GM18870 (cell line): ENCODE measurements at regions not wholly inside any gene's neighbourhood (a gene's known extent, or its start where the extent isn't known, plus 50 kb on each side); places are given as distances from the start of the nearest gene placed in this dataset.
"Not testable (repeated sequence)": the region's sequence is repeated elsewhere in the genome, so short reads cannot be mapped to it uniquely, and the experiment has no call there.

Experiments used
- ATAC-seq: cut with Tn5 transposase; IDR thresholded peaks from one replicate; pipeline ENCODE4 v1.9.1; 2021; ENCODE audit warnings: moderate library complexity; ENCODE audit not compliant: unreplicated experiment

DNA sequence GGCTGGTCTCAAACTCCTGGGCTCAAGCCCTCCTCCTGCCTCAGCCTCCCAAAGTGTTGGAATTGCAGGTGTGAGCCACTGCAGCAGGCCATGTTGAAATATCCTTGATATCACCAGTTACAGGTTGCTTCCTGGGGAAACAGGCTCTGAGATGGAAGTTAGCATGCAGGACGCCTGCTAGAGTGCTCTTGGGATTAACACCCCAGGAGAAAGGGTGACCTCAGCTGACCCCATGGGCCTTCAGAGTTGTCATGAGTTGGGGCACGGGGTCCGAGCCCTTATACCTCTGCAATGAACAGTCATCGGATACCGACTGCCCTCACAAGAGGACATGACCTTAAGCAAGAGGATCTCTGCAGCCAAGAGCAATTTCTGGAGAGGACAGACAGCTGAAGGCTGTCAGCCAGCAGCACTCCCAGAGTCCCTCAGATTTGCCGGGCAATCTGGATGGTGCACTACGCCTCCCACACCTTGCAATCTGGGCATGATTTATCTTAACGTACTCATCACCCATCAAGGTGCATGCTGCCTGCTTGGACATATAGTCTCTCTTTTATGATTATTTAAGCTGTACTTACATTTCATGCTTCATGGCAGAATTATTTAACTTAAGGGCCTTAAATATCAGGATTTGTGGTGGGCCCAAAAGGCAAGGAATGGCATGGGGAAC lies 134.6 kb downstream of the ADSS2 start:
- no peak for ATAC-seq

DNA sequence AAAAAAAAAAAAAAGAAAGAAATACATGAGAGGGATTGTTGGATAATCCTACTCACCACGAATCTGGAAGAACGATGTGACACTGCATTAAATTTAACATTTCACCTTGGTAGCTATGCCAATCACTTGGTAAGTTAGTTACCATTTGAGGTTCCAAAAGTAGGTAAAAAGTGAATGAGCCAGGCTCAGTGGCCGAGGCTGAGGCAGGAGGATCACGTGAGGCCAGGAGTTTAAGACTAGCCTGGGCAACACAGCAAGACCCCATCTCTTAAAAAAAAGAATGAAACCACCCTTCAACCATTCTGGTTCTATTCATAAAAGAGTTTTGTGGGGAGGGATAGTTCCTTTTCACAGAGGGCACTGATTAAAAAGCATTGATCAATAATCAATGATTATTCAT lies 133.6 kb downstream of the ADSS2 start:
- no peak for ATAC-seq

DNA sequence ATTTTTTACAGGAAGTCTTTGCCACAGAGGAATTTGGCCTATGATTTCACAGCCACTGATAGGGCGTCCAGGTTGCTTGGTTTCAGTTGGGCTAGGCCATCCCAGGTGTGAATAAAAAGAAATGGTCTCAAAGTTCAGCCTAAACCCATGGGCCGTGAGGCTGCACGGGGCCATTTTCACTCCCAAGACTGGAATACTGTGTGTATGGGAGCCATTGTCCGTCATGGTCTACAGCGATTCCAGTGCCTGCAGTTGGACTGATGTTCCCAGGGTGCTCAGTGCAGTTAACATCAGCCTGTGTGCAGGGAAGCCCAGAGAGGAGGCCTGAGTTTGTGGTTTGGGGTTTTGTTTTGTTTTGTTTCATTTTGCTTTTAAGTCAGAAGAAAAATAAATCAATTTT lies 133.2 kb downstream of the ADSS2 start:
- ATAC-seq = no peak

DNA sequence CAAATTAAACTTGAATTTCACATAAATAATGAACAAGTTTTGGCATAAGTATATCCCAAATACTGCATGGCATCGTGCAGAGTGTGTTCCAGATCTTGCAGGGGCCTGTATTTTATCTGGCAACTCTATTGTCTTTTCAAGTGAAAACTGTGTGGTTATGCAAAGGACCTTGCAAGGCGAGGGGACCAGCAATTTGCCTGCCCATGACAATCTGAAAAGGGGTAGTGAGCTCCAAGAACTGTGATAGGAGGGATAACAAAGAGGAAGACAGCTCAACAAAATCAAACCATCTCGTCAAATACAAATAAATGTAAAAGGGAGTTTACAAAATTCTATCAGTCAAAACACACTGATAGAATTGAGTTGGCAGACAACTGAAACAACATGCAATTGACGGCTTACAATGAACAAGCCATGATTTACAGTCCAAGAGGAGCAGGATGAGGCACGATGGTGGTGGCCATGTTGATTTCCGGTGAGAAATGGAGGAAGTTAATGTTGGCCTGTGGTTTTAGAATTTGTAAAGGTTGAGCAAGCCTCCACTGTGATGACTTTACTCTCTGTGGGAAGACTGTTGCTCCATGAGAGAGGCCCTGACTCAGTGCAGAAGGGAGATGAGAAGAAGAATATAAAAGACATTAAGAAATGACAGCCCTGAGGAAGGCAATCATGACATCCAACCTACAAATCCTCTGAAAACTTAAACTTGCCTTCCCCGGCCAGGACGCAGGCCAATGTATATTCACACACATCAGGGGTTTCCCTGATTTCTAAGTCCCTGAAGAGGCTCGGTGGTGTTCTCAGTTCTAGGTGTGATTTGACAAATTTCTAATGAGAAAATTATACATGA lies 132.2 kb downstream of the ADSS2 start:
- peak; percentile 71 for ATAC-seq

DNA sequence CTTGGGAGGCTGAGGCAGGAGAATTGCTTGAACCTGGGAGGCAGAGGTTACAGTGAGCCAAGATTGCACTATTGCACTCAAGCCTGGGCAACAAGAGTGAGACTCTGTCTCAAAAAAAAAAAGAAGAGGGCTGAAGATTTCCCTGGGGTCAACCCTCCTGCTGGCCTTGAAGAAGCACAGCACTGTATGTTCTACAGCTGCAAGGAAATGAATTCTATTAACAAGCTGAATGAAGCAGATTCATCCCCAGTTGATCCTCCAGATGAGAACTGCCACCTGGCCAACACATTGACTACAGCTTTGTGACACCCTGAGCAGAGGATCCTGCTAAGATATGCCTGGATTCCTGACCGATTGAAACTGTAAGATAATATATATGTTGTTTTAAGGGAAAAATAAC lies 129.5 kb downstream of the ADSS2 start:
- no peak for ATAC-seq

DNA sequence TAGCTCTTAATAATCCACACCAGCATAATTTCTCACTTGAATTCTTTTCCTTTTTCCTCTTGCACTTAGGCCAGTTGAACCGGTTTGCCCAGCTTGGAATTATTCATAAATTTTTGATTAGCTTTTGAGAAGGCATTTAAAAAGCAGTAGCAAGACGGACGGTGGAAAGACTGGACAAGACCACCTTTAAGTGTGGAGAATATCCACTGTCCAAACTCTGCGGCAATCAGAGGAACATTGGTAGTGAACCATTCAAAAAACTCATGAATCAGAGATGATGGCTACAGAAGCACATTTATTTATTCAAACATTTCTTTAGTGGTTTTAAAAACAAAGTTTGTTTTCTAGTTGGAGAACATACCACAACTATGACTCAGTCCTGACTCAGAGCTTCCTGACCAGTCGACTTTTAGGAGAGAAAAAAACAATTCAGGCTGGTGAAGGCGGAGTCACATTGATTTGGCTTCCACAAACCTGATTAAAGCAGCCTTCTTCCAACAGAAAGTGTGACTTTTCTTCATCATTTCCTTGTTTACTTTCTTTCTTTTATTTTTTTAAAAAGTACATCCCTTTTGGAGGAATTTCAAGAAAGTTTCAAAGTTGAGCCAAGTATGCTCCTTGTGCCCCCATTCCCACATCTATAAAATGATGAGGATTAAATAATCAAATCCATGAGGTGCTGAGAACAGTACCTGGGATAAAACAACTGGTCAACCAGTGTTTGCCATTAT lies 128.8 kb downstream of the ADSS2 start:
- ATAC-seq = no peak

DNA sequence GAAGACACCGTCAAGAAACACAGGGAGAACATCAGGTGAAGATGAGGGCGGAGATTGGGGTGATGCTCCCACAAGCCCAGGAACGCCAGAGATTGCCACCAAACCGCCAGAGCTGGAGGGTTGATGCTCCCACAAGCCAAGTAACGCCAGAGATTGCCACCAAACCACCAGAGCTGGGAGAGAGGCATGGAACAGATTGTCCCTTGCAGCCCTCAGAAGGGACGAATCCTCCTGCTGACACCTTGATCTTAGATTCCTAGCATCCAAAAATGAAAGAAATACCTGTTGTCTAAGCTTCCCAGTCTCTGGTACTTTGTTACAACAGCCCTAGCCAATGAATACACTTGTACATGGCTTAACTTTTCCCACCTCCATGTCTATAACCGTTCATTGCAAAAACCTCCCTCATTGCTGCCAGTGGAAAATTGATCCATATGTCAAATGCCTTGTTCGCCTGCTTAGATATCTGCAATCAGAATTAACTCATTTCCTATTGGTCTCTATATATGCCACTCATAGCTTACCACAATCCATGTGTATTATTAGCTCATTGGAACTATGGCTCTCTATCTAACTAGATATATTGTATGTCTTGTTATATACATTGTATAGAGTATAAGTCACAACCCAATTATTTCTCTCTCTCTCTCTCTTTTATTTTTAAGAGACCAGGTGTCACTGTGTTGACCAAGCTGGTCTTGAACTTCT lies 127.4 kb downstream of the ADSS2 start:
- no peak for ATAC-seq

DNA sequence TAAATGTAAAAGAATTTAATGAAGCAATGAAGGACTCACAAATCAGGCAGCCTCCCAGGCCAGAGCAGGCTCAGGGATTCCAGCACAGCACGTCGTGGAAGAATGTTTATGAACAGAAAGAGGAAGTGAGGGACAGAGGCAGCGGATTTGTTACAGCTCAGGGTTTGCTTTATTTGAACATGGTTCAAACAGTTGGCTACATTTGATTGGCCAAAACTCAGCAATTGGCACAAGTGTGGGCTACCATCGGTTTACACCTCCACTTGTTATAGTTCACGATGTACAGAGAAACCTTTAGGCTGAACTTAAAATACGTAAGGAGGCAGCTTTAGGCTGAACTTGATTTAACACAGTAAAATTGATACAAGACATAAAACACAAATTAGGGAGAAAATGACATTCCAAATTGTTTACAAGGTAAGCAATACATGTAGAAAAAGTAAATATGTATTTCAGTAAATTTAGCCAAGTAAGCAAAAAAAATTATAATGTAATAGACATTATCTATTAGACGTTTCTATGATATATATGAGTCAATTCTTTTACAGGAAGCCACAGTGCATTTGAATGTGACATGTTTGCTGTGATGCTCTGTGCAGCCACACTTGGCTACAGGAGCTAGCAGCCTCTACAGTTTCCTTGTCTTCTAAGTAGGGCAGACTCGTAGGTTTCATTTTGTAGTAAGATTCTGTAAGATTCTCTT lies 126.5 kb downstream of the ADSS2 start:
- peak; percentile 74 for ATAC-seq

DNA sequence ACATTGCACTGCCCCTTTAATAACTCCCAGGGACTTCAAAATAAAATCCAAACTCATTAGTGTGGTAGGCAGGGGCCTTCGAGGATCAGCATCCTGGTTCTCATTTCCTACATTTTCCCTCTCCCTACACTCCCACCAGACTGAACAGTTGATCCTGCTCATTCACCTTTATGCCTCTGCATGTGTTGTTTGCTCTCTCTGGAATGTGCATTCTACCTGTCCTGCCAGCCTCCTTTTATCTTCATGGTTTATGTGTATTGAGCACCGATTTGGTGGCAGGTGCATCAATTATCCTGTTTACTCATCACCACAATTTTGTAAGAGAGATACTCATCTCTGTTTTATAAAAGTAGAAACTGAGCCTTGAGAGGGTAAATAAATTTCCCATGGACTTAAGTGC lies 125.0 kb downstream of the ADSS2 start:
- no peak for ATAC-seq

DNA sequence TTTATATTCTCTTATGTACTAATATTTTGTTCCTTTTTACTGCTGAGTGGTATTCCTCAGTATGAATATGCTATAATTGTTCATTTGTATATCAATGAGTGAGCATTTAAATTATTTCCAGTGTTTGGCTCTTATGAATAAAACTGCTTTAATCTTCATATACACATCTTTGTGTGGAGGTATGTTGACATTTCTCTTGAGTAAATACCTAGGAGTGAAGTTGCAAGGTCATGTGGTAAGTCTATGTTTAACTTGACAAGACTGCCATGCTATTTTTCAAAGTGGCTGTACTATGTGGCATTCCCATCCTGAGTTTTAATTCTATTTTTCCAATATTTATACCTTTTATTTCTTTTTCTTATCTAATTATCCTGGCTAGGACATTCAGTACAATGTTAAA lies 124.2 kb downstream of the ADSS2 start:
- ATAC-seq = no peak

DNA sequence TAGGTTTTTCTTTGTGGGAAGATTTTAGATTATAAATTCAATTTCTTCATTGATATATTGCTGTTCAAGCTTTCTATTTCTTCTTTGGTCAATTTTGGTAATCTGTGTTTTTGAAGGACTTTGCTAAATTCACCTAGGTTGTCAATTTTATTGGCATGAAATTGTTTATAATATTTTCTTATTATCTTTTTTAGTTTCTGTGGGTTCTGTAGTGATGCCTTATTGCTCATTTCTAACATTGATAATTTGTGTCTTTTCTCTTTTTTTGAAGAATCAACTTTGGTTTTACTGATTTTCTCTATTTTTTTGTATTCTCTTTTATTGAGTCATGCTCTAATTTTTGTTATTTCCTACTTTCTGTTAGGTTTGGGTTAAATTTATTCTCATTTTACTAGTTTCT lies 123.2 kb downstream of the ADSS2 start:
- ATAC-seq = no peak

DNA sequence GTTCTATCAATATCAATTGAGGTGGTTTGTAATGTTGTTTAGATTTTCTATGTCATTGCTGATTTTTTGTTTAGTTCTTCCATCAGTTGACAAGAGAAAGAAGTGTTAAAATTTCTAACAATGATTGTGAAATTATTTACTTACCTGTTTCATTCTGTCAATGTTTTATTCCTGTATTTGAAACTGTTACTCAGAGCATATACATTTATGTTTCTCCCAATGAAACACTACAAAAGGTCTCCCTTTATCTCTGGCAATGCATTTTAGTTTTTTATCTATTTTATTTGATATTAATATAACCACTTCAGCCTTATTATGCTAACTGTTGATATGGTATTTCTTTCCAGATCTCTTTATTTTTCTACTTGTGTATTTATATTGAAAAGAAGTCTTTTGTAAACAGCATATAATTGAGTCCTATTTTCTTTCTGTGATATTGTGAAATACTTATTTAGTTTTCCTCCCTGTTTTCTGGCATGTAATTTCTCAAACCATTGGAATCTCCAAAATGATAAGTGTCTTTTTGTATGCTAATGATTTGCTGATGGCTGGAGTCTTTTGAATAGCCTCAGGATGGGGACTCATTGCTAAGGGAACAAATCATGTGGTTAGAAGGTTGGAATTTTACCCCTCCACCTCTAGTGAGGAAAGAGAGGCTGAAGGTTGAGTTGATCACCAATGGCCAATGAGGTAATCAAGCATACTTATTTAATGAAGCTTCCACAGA lies 122.0 kb downstream of the ADSS2 start:
- ATAC-seq = no peak

DNA sequence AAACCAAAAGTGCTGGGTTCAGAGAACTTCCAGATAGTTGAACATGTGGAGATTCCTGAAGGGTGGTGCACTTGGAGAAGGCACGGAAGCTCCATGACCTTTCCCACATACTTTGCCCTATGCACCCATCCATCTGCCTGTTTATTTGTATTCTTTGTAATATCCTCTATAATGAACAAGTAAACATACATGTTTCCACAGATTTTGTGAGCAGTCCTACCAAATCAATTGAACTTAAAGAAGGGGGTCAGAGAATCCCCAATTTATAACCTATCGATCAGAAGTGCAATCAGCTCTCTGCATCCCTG lies 121.4 kb downstream of the ADSS2 start:
- ATAC-seq = no peak

DNA sequence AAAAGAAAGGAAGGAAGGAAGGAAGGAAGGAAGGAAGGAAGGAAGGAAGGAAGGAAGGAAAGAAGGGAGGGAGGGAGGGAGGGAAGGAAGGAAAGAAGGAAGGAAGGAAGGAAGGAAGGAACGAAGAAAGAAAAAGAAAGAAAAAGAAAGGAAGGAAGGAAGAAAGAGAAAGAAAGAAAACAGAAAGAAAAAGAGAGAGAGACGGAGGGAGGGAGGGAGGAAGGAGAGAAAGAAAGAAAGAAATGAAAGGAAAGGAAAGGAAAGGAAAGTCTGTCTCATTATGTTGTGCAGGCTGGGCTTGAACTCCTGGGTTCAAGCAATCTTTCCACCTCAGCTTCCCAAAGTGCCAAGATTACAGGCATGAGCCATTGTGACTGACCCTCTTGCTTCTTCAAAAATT lies 118.9 kb downstream of the ADSS2 start:
- not testable (repeated sequence) for ATAC-seq

DNA sequence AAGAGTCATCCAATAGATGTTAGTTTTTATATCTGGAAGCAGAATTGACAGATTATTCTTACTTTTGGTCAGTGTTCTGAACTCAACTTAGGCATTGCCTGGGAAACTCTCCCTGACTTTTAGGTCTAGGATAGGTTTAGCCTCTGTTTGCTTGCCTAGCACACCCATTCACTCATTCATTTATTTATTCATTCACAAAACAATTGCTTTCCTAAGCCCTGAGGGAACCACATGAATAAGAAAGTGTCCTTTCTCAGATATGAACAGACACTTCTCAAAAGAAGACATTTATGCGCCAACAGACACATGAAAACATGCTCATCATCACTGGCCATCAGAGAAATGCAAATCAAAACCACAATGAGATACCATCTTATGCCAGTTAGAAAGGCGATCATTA lies 117.4 kb downstream of the ADSS2 start:
- not testable (repeated sequence) for ATAC-seq

DNA sequence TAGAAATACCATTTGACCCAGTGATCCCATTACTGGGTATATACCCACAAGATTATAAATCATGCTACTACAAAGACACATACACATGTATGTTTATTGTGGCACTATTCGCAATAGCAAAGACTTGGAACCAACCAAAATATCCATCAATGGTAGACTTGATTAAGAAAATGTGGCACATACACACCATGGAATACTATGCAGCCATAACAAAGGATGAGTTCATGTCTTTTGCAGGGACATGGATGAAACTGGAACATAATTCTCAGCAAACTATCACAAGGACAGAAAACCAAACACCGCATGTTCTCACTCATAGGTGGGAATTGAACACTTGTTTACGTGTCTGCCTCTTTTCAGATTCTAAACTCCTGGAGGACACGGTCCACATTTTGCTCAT lies 116.9 kb downstream of the ADSS2 start:
- not testable (repeated sequence) for ATAC-seq

DNA sequence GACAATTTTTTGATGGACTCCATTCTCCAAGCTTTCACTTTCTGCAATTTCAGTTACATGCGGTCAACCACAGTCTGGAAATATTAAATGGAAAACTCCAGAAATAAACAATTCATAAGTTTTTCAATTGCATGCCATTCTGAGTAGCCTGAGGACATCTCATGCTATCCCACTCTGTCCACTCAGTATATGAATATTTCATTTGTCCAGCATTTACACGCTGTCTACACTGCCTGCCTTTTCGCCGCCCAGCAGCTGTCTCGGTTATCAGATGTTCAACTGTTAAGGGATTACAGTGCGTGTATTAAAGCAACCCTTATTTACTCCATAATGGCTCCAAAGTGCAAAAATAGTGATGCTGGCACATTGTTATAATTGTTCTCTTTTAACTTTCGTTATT lies 116.3 kb downstream of the ADSS2 start:
- ATAC-seq = no peak

DNA sequence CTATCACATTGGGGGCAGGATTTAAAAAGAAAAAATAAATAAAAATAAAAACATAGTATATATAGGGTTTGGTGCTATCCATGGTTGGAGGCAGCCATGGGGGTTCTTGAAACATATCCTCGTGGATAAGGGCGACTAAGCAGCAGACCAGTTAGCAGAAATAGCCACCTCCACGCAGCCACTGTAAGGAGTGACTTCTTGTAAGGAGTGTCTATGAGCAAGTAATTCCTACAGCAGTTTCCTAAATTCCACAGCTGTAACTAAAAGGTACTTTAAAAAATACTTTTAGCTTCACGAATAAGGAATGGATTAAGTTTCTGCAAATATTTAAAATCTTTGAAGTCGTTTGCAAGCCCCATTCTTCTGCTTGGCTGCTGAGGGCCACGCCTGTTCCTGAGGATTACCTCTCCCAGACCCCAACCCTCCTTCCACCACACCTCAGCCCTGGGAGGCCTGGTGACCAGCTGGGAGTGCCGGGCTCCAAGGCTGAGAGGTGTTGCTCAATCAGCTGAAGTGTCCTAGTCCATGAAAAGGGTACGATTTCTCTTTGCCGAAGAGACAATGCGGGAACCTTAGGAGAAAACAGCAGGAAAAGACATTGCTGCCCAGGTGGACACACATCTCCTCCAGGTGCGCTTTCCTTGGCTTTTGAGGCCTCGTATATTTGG lies 115.3 kb downstream of the ADSS2 start:
- ATAC-seq = no peak

DNA sequence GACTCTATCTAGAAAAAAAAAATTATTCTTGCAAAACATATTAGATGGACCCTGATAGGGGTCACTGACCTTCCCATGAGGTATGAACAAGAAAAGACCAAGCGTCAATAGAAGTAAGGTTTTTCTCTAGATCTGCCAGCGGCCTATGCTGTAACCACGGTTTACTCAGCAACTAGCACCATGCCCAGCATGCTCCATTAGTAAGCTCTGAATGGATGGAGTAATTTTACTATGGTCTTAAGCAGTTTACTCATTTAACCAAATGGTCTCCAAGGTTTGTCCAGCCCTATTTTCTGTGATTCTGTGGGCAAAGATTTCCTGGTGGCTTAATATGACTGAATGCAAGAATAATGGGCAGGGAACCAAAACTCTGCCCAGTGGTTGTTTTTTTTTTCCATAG lies 113.9 kb downstream of the ADSS2 start:
- ATAC-seq = no peak
